Upper lobe of right lung (tissue), 1 donor: ENCODE measurements at regions not wholly inside any gene's neighbourhood (a gene's known extent, or its start where the extent isn't known, plus 50 kb on each side); places are given as distances from the start of the nearest gene placed in this dataset.

Source experiments
- ATAC-seq: fragments of 200-7000 bp; cut with Tn5 transposase; one replicate; pipeline ENCODE4 v1.9.1; 2020; ENCODE audit warnings: mild to moderate bottlenecking, moderate library complexity
- DNase-seq: peaks from one replicate; pipeline ENCODE4 v3.0.0-alpha.2; 2020
- H3K27ac ChIP-seq: fragments of 200-600 bp; one replicate; pipeline ENCODE4 v1.8.0; 2022
- H3K27me3 ChIP-seq: fragments of 200-600 bp; one replicate; pipeline ENCODE4 v1.8.0; 2022; ENCODE audit warnings: mild to moderate bottlenecking
- H3K36me3 ChIP-seq: fragments of 200-600 bp; one replicate; pipeline ENCODE4 v1.8.0; 2022
- H3K4me1 ChIP-seq: fragments of 200-600 bp; one replicate; pipeline ENCODE4 v1.8.0; 2022
- H3K4me3 ChIP-seq: fragments of 200-600 bp; one replicate; pipeline ENCODE4 v1.8.0; 2022; ENCODE audit warnings: mild to moderate bottlenecking
- H3K9me3 ChIP-seq: fragments of 200-600 bp; one replicate; pipeline ENCODE4 v1.8.0; 2022
- CTCF ChIP-seq: fragments of 200-600 bp; IDR thresholded peaks from one replicate; pipeline ENCODE4 v1.8.0; 2022; ENCODE audit warnings: antibody characterized with exemption
- intact Hi-C: fragments of 100-400 bp; cut with DNase I; formaldehyde crosslinking; loops from one replicate; pipeline ENCODE4 v1.11.0; 2022
- donor health status: DM: no; HTN: yes; CAD: no; lungs with severe emphysema.

GRCh38 chr5:116358911-116359418, 215.7 kb downstream of the SEMA6A start:
- DNase-seq (no peak), ATAC-seq (peak; percentile 43)
- Histone ChIP-seq H3K9me3 (no peaks in the 10 kb centered on the region), H3K4me1 (peaks cover 20% of the 10 kb centered on the region), H3K36me3 (no peaks in the 10 kb centered on the region), H3K27me3 (no peaks in the 10 kb centered on the region), H3K4me3 (no peak overlapping the region), H3K27ac (no peak overlapping the region)
- intact Hi-C loops, result no loop called here
- TF ChIP-seq CTCF, result no peak

GRCh38 chr5:116358015-116358523, 216.6 kb downstream of the SEMA6A start:
- no peak for TF ChIP-seq CTCF
- DNase-seq, result no peak
- Histone ChIP-seq H3K27me3 (no peaks in the 10 kb centered on the region), H3K9me3 (no peaks in the 10 kb centered on the region), H3K36me3 (no peaks in the 10 kb centered on the region), H3K4me1 (peaks cover 20% of the 10 kb centered on the region), H3K27ac (no peak overlapping the region), H3K4me3 (no peak overlapping the region)
- intact Hi-C loops, result no loop called here
- no peak for ATAC-seq

GRCh38 chr5:116355819-116356601, 218.6 kb downstream of the SEMA6A start:
- no peak for TF ChIP-seq CTCF
- Histone ChIP-seq H3K4me1 (peaks cover 15% of the 10 kb centered on the region), H3K27me3 (no peaks in the 10 kb centered on the region), H3K27ac (no peak overlapping the region), H3K4me3 (no peak overlapping the region), H3K36me3 (no peaks in the 10 kb centered on the region), H3K9me3 (no peaks in the 10 kb centered on the region)
- intact Hi-C loops, result no loop called here
- no peak for ATAC-seq
- DNase-seq, result no peak

GRCh38 chr5:116354699-116355098, 219.9 kb downstream of the SEMA6A start:
- H3K4me3 ChIP-seq, result no peak overlapping the region
- H3K27me3 ChIP-seq, result no peaks in the 10 kb centered on the region
- TF ChIP-seq CTCF, result no peak
- H3K9me3 ChIP-seq, result no peaks in the 10 kb centered on the region
- no peak for DNase-seq
- peaks cover 8% of the 10 kb centered on the region for H3K4me1 ChIP-seq
- no peak overlapping the region for H3K27ac ChIP-seq
- intact Hi-C loops, result no loop called here
- no peaks in the 10 kb centered on the region for H3K36me3 ChIP-seq
- no peak for ATAC-seq

GRCh38 chr5:116347657-116348056, 227.0 kb downstream of the SEMA6A start:
- TF ChIP-seq CTCF, result no peak
- no peaks in the 10 kb centered on the region for H3K4me1 ChIP-seq
- no peaks in the 10 kb centered on the region for H3K27me3 ChIP-seq
- intact Hi-C loops, result no loop called here
- no peak overlapping the region for H3K27ac ChIP-seq
- no peaks in the 10 kb centered on the region for H3K9me3 ChIP-seq
- H3K4me3 ChIP-seq, result no peak overlapping the region
- no peaks in the 10 kb centered on the region for H3K36me3 ChIP-seq
- no peak for DNase-seq
- no peak for ATAC-seq
